DOHH2 (cell line): ENCODE measurements at regions not wholly inside any gene's neighbourhood (a gene's known extent, or its start where the extent isn't known, plus 50 kb on each side); places are given as distances from the start of the nearest gene placed in this dataset.

ENCODE experiments used
- H3F3A ChIP-seq: fragments of 200-600 bp; sonication (generic), shearing (Covaris generic); 2 replicates; pipeline ENCODE4 v1.6.0; 2016; ENCODE audit warnings: antibody characterized with exemption, mild to moderate bottlenecking; ENCODE audit not compliant: control insufficient read depth, insufficient read depth
- H3K27ac ChIP-seq: fragments of 200-600 bp; sonication (generic); 2 replicates; pipeline ENCODE4 v1.5.1; 2014; ENCODE audit warnings: low read depth, mild to moderate bottlenecking, low read length, moderate library complexity
- H3K27me3 ChIP-seq: fragments of 200-600 bp; sonication (generic); 2 replicates; pipeline ENCODE4 v1.6.1; 2014; ENCODE audit warnings: mild to moderate bottlenecking, low read length, mixed read lengths; ENCODE audit not compliant: control insufficient read depth
- H3K36me3 ChIP-seq: fragments of 200-600 bp; sonication (generic); 2 replicates; pipeline ENCODE4 v1.6.1; 2014; ENCODE audit warnings: mild to moderate bottlenecking, low read length, moderate library complexity, mixed read lengths; ENCODE audit not compliant: control insufficient read depth
- H3K4me1 ChIP-seq: fragments of 200-600 bp; sonication (generic); 2 replicates; pipeline ENCODE4 v1.6.1; 2014; ENCODE audit warnings: mild to moderate bottlenecking, low read length, mixed read lengths; ENCODE audit not compliant: control insufficient read depth
- H3K4me2 ChIP-seq: fragments of 200-600 bp; sonication (generic); 2 replicates; pipeline ENCODE4 v1.6.0; 2014; ENCODE audit warnings: mild to moderate bottlenecking, low read length, moderate library complexity
- H3K4me3 ChIP-seq: fragments of 200-600 bp; sonication (generic); 2 replicates; pipeline ENCODE4 v1.5.1; 2014; ENCODE audit warnings: mild to moderate bottlenecking, low read length, mixed read lengths
- H3K79me2 ChIP-seq: fragments of 200-600 bp; sonication (generic); 2 replicates; pipeline ENCODE4 v1.6.1; 2014; ENCODE audit warnings: mild to moderate bottlenecking, low read length, mixed read lengths; ENCODE audit not compliant: control insufficient read depth
- H3K9me2 ChIP-seq: fragments of 200-600 bp; sonication (generic); replicated peaks from 2 replicates; pipeline ENCODE4 v1.6.1; 2014; ENCODE audit warnings: mild to moderate bottlenecking, low read length, mixed read lengths; ENCODE audit not compliant: control insufficient read depth
- H3K9me3 ChIP-seq: fragments of 200-600 bp; sonication (generic); 2 replicates; pipeline ENCODE4 v1.6.1; 2014; ENCODE audit warnings: antibody characterized with exemption, low read length, mixed read lengths; ENCODE audit not compliant: control insufficient read depth, insufficient read depth
- H4K20me1 ChIP-seq: fragments of 200-600 bp; sonication (generic); 2 replicates; pipeline ENCODE4 v1.6.0; 2014; ENCODE audit warnings: low read depth, mild to moderate bottlenecking, antibody characterized with exemption, low read length, moderate library complexity; ENCODE audit not compliant: control insufficient read depth, insufficient read depth
- CTCF ChIP-seq: fragments of 200-600 bp; sonication (generic); IDR thresholded peaks from one replicate; pipeline ENCODE4 v1.5.1; 2014; ENCODE audit warnings: antibody characterized with exemption, mild to moderate bottlenecking, low read depth, low read length; ENCODE audit not compliant: poor library complexity, severe bottlenecking
- EZH2phosphoT487 ChIP-seq: fragments of 200-600 bp; sonication (generic); IDR thresholded peaks from 2 replicates; pipeline ENCODE4 v1.6.1; 2017; ENCODE audit warnings: borderline replicate concordance, mild to moderate bottlenecking, antibody characterized with exemption, low read length, moderate library complexity, mixed read lengths

- Histone ChIP-seq H3K36me3 (no peaks in the 10 kb centered on the region), H3K4me2 (no peak overlapping the region), H3K79me2 (no peaks in the 10 kb centered on the region), H3K9me2 (no peaks in the 10 kb centered on the region), H4K20me1 (no peaks in the 10 kb centered on the region), H3K27ac (no peak overlapping the region), H3K9me3 (no peaks in the 10 kb centered on the region), H3K4me1 (peaks cover 1% of the 10 kb centered on the region), H3F3A (no peaks in the 10 kb centered on the region), H3K27me3 (no peaks in the 10 kb centered on the region), H3K4me3 (no peak overlapping the region)
- no peak for TF ChIP-seq EZH2phosphoT487
- no peak for TF ChIP-seq CTCF
Measured at GRCh38 chr3:72012363-72012762, 227.4 kb upstream of the PROK2 start.

- TF ChIP-seq CTCF (no peak), EZH2phosphoT487 (no peak)
- H3K4me1 ChIP-seq: no peaks in the 10 kb centered on the region
- H3K4me3 ChIP-seq: no peak overlapping the region
- no peaks in the 10 kb centered on the region for H3K9me3 ChIP-seq
- no peaks in the 10 kb centered on the region for H3K27me3 ChIP-seq
- H3K4me2 ChIP-seq: no peak overlapping the region
- no peaks in the 10 kb centered on the region for H4K20me1 ChIP-seq
- H3F3A ChIP-seq: no peaks in the 10 kb centered on the region
- H3K27ac ChIP-seq: no peak overlapping the region
- H3K9me2 ChIP-seq: no peaks in the 10 kb centered on the region
- H3K79me2 ChIP-seq: no peaks in the 10 kb centered on the region
- no peaks in the 10 kb centered on the region for H3K36me3 ChIP-seq
Measured at GRCh38 chr3:72011485-72011884, 226.5 kb upstream of the PROK2 start.

- no peak overlapping the region for H3K4me2 ChIP-seq
- H4K20me1 ChIP-seq: no peaks in the 10 kb centered on the region
- no peaks in the 10 kb centered on the region for H3K79me2 ChIP-seq
- H3K4me3 ChIP-seq: no peak overlapping the region
- no peaks in the 10 kb centered on the region for H3K36me3 ChIP-seq
- no peaks in the 10 kb centered on the region for H3F3A ChIP-seq
- no peaks in the 10 kb centered on the region for H3K4me1 ChIP-seq
- no peaks in the 10 kb centered on the region for H3K9me3 ChIP-seq
- no peaks in the 10 kb centered on the region for H3K9me2 ChIP-seq
- H3K27me3 ChIP-seq: no peaks in the 10 kb centered on the region
- TF ChIP-seq EZH2phosphoT487: no peak
- no peak for TF ChIP-seq CTCF
- H3K27ac ChIP-seq: no peak overlapping the region
Measured at GRCh38 chr3:72009851-72010443, 225.0 kb upstream of the PROK2 start.
